ENCODE measurements at regions not wholly inside any gene's neighbourhood (a gene's known extent, or its start where the extent isn't known, plus 50 kb on each side); places are given as distances from the start of the nearest gene placed in this dataset.
A peak's percentile ranks its signal among the peaks of the same experiment; 100 is the strongest.

- no peak for DNase-seq
Measured at GRCh38 chr18:69109686-69110085, 291.0 kb upstream of the DOK6 start.

- DNase-seq, result no peak
Measured at GRCh38 chr18:69120833-69121232, 279.9 kb upstream of the DOK6 start.

- DNase-seq, result no peak
Measured at GRCh38 chr18:69123421-69123820, 277.3 kb upstream of the DOK6 start.

GRCh38 chr18:69127873-69128500 is 272.7 kb upstream of the DOK6 start:
- no peak for DNase-seq

DNA sequence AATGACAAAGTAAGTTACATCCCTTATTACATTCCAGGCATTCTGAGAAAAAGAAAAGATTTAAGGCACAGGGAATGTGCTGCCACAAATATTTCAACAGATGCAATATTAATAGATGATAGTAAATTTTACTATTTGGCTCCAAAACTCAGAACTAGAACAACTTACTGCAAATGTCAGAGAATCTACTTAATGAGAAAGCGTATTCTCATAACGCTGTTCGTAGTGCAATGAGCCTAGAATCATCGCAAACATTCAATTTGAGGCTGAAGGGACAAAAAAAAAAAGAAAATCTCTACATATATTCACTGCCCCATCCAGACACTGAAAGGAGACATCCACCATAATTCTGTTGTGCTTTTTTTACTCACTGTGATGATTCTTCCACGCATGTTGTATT is 272.1 kb upstream of the DOK6 start:
- no peak for DNase-seq

DNA sequence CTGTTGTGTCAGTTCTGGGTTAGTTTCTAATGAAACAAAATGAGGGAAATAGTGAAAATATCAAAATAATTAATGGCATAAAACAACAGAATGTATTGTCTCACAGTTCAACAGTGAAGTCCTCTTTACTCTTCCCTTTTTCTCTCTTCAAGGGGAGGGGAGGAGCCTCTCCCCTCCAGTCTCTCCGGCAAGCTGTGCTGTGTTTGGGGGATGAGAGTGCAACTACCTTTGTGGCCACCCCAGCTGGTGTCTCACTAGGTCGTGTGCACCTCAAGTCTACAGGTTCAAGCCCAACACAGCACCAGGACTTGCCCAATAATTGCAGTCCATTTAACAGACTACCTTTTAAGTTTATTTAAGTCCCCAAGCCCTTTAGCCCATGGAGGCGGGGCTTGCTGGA is 271.7 kb upstream of the DOK6 start:
- no peak for DNase-seq

DNA sequence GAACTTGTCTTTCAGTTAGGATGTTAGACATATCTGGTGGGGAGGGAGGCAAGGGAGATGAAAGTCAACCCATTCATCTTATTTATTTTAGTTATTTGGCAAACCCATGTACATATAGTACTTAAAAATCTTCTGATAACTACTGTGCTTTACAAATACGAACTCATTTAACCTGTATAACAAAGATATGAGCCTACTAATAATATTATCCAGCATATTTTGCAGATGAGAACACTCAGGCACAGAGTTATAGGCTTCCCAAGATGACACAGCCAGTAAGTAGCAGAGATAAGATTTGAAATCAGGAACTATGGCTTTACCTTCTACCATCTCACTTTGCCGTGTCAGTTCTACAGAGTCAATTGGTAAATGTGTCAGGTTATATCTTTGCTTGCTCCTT is 262.6 kb upstream of the DOK6 start:
- no peak for DNase-seq

GRCh38 chr18:69143084-69143483 is 257.6 kb upstream of the DOK6 start:
- no peak for DNase-seq

DNA sequence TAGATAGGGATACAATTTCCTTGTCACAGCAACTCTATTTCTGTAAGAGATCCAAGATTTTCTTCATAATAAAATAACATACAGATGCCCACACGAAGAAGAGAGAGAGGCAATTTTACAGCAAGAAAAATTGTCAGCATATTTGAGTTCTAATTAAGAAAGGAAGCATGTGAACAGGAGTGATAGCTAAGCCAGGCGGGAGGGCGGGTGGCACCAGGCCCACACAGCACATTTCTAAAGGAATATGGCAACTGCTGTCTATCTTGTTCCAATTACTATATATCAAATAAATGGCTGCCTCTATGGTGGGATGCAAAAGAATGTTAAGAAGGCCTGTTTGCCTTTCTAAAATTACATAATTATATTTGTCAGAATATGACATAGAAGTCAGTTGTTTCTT is 248.3 kb upstream of the DOK6 start:
- DNase-seq, result no peak

DNA sequence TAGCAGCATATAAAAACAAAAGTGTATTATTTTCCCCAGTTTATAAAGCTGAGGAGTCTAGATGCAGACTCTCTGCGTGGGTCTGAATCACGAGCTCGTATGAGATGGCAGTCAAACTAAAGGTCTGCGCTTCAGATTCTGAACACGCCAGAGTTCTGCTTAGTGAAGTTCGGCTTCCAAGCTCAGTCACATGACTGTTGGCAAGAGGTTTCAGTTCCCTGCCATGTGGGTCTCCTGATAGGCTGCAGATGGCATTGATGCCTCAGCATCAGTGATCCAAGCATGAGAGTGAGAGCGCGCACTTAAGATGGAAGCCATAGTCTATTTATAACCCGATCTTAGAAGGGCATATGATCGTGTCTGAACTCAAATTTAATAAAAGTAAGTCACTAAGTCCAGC is 242.8 kb upstream of the DOK6 start:
- no peak for DNase-seq

DNA sequence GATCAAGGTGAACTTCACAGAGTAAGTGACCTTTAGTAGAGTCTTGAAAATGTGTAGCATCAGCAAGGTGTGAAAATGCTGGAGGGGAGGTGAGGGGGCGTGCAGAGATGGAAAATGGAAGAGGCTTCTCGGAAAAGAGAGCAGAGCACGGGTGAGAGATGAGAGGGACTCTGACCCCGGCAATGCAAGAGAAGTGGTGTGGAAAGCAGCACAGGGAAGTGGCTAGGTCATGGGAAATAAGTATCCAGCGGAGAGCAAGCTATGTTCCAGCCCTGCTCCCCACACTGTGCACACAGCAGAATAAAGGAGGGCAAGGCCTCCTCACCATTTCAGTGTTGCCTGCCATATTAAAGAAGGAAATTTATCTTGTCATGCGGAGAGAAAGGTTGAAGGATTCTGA is 241.7 kb upstream of the DOK6 start:
- DNase-seq, result no peak

- no peak for DNase-seq
Measured at GRCh38 chr18:69161383-69162028, 239.2 kb upstream of the DOK6 start.

DNA sequence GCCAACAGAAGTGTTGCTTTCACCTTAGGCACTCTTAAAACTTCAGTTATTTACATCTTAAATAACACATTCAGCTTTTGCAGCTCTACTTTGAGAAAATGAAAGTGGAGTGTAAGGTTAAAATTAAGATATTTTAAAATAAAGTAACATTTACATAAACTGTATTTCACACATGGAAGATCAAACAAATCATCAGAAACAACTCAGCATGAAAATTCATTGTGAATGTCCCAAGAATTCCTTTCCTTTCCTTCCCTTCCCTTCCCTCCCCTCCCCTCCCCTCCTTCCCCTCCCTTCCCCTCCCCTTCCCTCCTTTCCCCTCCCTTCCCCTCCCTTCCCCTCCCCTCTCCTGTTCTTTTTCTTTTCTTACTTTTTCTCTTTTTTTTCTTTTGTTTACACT is 238.0 kb upstream of the DOK6 start:
- no peak for DNase-seq

DNA sequence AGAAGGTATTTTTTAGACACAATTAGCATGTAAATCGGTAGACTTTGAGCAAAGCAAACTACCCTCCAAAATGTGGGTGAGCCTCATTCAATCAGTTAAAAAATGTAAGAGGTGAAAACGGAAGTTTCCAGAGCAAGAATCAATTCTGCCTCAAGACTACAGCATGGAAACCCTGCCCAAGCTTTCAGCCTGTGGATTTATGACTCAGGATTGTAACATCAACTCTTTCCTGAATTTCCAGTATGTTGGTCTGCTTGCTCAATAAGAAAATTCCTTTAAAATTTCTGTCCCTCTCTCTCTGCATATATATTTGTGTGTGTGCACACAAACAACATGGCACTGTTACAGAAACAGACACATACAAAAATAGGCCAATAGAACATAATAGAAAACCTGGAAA is 228.6 kb upstream of the DOK6 start:
- DNase-seq, result no peak

- no peak for DNase-seq
Measured at GRCh38 chr18:69175681-69176080, 225.0 kb upstream of the DOK6 start.

GRCh38 chr18:69176741-69177140 is 223.9 kb upstream of the DOK6 start:
- DNase-seq, result no peak

GRCh38 chr18:69177702-69178101 is 223.0 kb upstream of the DOK6 start:
- DNase-seq, result no peak

DNA sequence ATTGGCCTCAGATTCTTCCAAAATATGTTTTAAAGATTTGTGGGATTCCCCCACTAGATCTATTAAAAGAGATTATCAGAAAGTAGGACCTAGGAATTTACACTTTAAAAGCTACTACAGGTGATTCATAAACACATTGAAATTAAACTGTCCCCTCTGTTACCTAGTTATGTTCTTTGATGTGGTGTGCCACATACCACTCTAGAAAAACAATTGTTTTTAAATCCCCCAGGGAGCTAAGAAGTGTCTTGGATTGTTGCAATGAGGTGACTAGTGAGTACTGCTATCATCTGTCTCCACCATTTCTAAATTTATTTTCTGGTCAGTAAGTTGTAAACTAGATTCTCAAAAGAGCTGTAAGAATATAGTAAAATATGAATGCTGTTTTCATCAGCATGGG is 214.5 kb upstream of the DOK6 start:
- no peak for DNase-seq

DNA sequence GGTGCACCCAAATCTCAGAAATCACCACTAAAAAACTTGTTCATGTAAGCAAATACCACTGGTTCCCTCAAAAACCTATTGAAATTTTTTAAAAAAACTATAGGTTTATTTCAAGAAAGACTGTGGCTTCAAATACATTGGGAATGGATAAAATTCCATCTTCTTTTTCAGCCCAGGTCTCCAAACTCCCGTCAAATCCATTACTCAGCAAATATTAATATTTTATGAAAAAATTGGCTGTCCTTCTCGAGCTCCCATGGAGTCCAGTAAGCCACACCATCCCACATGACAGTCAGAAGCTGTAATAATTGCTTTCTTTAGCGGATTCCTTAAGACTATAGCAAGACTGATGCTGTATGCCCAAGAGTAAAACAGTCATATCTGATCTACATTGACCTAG is 204.4 kb upstream of the DOK6 start:
- no peak for DNase-seq

DNA sequence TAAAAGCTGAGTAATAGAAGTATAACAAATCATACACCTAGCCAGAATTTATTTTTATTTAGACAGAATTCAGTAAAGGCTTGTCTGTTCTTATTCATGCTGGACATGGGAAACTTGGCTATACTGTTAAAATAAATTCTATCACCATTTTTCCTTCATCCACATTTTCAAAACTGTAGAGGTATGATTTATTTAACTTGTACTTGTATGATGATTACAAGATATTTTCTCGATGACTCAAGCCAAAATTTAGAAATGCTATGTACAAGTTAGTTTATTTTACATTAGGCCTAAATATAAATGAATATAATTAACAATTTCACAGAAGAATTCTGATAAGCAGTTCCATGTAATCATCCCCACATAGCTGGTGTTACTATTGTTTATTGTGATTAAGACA is 194.8 kb upstream of the DOK6 start:
- DNase-seq, result no peak

GRCh38 chr18:69208545-69208944 is 192.1 kb upstream of the DOK6 start:
- DNase-seq, result no peak

GRCh38 chr18:69209761-69210160 is 190.9 kb upstream of the DOK6 start:
- DNase-seq, result no peak

DNA sequence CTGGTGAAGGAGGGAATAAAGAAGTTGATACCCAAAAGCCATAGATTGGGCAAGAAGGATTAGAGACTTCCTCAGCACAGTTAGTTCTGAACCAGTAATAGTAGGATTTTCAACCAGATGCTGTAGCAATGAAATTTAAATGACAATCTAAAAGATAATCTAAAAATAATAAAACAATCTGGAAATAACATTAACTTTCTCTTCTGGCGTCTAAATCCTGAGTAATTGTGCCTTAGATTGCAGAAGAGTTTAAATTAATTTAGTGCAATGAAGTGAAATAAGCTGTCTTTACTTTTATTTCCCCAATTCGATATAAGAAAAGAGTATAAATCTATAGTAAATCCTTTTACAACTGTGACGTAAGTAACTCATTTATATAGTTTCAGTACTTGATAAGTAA is 186.8 kb upstream of the DOK6 start:
- DNase-seq, result no peak

DNA sequence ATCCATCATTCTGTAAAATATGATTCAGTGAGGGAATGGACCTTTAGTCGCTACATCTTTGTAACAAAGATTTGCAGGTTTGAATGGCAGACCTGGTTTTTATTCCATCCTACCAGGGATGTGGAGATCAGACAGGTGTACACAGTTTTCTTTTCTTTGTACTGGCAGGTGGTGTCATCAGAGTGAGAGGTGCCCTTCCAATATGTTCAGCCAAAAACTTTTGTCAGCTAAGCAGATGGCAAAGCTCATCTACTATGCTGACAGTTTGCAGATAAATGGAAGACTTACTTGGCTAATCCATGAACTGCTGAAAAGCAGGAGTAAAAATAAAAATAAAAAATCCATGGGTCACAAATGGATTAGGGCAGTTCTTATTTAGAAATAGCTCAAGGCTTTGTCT is 185.5 kb upstream of the DOK6 start:
- DNase-seq, result peak; percentile 51 to 57

GRCh38 chr18:69216321-69216720 is 184.4 kb upstream of the DOK6 start:
- peak; percentile 12 to 30 for DNase-seq

Measured in NCI-H1930 (cell line).